Brain pericyte (primary cell): ENCODE measurements at regions not wholly inside any gene's neighbourhood (a gene's known extent, or its start where the extent isn't known, plus 50 kb on each side); places are given as distances from the start of the nearest gene placed in this dataset.
"Not testable (repeated sequence)": the region's sequence is repeated elsewhere in the genome, so short reads cannot be mapped to it uniquely, and the experiment has no call there.

Experiments
- DNase-seq: peaks from one replicate; pipeline ENCODE4 v3.0.0-alpha.2; 2012; ENCODE audit warnings: low read depth, low spot score

DNA sequence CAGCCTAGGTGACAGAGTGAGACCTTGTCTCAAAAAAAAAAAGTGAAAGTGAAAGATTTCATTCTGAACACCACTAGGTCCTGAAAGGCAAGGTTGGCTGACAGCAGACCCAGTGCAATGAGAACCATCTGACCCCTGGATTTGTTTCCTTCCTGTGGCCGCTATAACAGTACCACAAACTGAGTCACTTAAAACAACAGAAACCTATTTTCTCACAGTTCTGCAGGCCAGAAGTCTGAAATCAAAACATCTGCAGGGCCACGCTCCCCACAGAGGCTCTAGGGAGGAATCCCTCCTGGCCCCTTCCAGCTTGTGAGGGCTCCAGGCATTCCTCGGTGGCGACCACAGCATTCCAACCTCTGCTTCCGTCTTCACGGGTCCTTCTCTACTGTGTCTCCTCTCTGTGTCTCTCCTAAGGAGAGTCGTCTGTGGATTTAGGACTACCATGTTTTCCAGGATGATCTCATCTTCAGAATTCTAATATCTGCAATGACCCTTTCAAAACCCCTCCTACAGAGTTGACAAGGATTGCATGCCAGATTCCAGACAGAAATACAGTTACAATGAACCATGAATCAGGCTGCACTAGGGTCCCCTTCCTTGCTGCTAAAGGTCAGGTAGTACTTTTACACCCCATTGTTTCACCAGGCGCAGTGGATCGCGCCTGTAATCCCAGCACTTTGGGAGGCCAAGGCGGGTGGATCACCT lies 78.0 kb upstream of the ADGRL1 start:
- DNase-seq: peak; percentile 77

DNA sequence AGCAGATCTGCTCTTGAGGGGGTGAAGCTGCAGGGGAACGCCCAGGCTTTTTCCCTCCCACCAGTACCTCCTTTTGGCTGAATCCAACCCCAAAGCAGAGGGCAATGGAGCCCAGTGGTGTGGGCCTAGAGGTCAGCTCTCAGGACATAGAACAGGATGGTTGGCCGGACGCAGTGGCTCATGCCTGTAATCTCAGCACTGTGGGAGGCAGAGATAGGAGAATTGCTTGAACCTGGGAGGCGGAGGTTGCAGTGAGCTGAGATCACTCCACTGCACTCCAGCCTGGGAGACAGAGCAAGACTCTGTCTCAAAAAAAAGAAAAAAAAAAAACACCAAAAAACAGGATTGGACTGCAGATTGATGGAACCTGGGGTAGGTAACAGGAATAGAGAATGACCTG lies 73.3 kb upstream of the ADGRL1 start:
- DNase-seq: not testable (repeated sequence)

DNA sequence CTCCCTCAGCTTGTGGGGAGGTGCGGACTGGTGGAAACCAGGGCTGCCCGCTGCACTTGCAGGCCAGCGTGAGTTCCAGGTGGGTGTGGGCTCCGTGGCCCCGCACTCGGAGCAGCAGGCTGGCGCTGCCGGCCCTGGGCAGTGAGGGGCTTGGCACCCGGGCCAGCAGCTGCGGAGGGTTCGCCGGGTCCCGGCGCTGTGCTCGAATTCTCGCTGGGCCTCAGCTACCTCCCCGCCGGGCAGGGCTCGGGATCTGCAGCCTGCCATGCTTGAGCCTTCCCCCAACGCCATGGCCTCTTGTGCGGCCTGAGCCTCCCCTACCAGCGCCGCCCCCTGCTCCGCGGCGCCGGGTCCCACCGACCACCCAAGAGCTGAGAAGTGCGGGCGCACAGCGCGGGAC lies 71.6 kb upstream of the ADGRL1 start:
- DNase-seq: no peak

DNA sequence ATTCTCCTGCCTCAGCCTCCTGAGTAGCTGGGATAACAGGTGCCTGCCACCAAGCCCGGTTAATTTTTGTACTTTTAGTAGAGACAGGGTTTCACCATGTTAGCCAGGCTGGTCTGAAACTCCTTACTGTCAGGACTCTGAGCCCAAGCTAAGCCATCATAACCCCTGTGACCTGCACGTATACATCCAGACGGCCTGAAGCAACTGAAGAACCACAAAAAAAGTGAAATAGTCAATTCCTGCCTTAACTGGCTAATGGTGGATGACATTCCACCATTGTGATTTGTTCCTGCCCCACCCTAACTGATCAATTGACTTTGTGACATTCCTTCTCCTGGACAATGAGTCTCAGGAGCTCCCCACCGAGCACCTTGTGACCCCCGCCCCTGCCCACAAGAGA lies 69.9 kb upstream of the ADGRL1 start:
- not testable (repeated sequence) for DNase-seq

DNA sequence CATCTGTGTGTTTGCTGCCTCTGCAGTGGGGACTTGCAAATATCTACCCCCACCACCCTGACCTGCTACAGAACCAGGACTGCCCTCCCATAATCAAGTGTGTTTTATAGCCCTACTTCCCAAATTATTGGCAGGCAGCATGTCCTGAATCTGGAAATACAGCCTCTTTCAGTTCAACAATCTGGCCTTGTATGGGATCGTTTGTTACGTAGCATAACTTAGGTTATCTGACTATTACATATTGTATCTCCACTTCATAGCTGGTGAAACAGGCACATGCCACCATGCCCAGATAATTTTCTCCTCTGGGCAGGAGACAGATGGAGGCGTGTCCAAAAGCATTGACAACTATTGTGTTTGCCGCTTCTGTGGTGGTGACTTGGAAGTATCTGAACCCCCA lies 66.7 kb upstream of the ADGRL1 start:
- no peak for DNase-seq

GRCh38 chr19:14271840-14272239 lies 65.9 kb upstream of the ADGRL1 start:
- no peak for DNase-seq

DNA sequence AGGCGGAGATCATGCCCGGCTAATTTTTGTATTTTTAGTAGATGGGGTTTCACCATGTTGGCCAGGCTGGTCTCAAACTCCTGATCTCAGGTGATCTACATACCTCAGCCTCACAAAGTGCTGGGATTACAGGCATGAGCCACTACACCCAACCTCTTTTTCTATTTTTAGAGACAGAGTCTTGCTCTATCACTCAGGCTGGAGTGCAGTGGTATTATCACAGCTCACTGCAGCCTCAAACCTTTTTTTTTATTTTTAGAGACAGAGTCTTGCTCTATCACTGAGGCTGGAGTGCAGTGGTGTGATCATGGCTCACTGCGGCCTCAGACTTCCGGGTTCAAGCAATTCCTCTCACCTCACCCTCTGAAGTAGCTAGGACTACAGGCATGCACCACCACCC lies 64.6 kb upstream of the ADGRL1 start:
- not testable (repeated sequence) for DNase-seq

DNA sequence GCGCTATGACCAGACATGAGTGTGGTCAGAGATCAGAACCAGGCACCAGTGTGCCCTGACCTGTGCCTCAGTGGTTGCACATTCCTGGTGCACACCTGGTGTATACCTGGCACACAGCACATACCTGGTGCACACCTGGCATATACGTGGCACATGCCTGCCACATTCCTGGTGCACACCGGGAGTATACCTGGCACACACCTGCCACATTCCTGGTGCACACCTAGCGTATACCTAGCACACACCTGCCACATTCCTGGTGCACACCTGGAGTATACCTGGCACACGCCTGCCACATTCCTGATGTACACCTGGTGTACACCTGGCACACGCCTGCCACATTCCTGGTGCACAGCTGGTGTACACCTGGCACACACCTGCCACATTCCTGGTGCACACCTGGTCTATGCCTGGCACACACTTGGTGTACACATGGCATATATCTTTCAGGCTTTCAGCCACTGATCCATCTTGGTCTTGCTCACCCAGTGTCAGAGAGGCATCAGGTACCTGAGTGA lies 61.3 kb upstream of the ADGRL1 start:
- DNase-seq: no peak

- DNase-seq: not testable (repeated sequence)
These were observed 60.2 kb upstream of the ADGRL1 start for GRCh38 chr19:14266208-14266607.

GRCh38 chr19:14265290-14266036 lies 59.5 kb upstream of the ADGRL1 start:
- no peak for DNase-seq

DNA sequence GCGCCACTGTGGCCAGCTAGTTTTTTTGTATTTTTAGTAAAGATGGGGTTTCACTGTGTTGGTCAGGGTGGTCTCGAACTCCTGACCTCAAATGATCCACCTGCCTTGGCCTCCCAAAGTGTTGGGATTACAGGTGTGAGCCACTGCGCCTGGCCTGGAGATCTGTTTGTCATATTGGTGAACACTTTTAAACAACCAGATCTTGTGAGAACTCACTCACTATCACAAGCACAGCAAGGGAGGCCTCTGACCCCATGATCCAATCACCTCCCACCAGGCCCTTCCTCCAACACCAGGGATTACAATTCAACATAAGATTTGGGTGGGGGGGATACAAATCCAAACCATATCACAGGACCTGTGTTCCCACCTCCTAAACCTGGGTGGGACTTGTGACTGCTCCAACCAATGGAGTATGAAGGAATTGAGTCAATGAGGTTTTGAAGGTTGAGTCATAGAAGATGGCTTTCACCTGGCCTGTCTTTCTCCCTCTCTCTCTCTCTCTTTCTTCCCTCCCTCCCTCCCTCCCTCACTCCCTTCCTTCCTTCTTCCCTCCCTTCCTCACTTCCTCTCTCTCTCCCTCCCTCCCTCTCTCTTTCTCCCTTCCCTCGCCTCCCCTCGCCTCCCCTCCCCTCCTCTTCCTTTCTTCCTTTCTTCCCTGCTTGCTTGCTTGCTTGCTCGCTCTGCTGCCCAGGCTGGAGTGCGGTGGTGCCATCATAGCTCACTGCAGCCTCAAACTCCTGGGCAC lies 50.1 kb upstream of the ADGRL1 start:
- DNase-seq: not testable (repeated sequence)
